Mesothelial cell of epicardium (in vitro differentiated cells): ENCODE measurements at regions not wholly inside any gene's neighbourhood (a gene's known extent, or its start where the extent isn't known, plus 50 kb on each side); places are given as distances from the start of the nearest gene placed in this dataset.

Experiments
- DNase-seq, 2 experiments: peaks; one replicate each; pipeline ENCODE4 v3.0.0; 2021; ENCODE audit warnings: low spot score in 2 of 2; ENCODE audit not compliant: unreplicated experiment in 2 of 2
- H3K27ac Mint-ChIP-seq: 2 replicates; pipeline ENCODE4 v1.8.0; 2021; ENCODE audit warnings: mixed read lengths
- H3K27me3 Mint-ChIP-seq: 2 replicates; pipeline ENCODE4 v1.8.0; 2021; ENCODE audit warnings: low read depth, mixed read lengths
- H3K36me3 Mint-ChIP-seq: 2 replicates; pipeline ENCODE4 v1.8.0; 2021; ENCODE audit warnings: mixed read lengths
- H3K4me1 Mint-ChIP-seq: 2 replicates; pipeline ENCODE4 v1.8.0; 2021; ENCODE audit warnings: mixed read lengths
- H3K4me3 Mint-ChIP-seq: 2 replicates; pipeline ENCODE4 v1.8.0; 2021; ENCODE audit warnings: mild to moderate bottlenecking, moderate library complexity, mixed read lengths
- H3K9me3 Mint-ChIP-seq: 2 replicates; pipeline ENCODE4 v1.8.0; 2021; ENCODE audit warnings: mixed read lengths
- CTCF ChIP-seq: fragments of 200-600 bp; sonication (generic); IDR thresholded peaks from one replicate; pipeline ENCODE4 v1.5.0; 2021; ENCODE audit warnings: antibody characterized with exemption; ENCODE audit not compliant: unreplicated experiment

DNA sequence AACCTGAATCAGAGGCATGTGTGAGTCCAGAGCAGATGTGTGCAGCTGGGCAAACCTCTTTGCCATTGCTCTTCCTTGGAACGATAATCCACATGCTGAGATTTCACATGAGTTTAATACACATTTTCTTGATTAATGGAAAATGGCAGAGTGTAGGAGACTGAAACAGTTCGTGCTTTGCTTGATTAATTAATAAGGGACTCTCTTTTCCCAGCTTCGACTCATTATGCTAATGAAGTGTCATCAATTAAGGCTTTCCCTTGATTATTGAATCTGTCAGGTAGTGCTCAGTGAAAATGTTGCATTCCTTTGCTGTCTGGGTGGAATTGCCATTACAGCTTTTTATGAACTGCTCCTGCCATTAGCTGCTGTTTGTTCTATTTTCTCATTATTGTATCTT is 487.7 kb upstream of the NOVA1 start:
- H3K27ac Mint-ChIP-seq, result peak overlapping the region; percentile 27
- H3K4me1 Mint-ChIP-seq, result peaks cover 22% of the 10 kb centered on the region
- no peak for TF ChIP-seq CTCF
- peaks cover 8% of the 10 kb centered on the region for H3K9me3 Mint-ChIP-seq
- H3K36me3 Mint-ChIP-seq, result no peaks in the 10 kb centered on the region
- H3K27me3 Mint-ChIP-seq, result no peaks in the 10 kb centered on the region
- DNase-seq, result no peak
- H3K4me3 Mint-ChIP-seq, result no peak overlapping the region

DNA sequence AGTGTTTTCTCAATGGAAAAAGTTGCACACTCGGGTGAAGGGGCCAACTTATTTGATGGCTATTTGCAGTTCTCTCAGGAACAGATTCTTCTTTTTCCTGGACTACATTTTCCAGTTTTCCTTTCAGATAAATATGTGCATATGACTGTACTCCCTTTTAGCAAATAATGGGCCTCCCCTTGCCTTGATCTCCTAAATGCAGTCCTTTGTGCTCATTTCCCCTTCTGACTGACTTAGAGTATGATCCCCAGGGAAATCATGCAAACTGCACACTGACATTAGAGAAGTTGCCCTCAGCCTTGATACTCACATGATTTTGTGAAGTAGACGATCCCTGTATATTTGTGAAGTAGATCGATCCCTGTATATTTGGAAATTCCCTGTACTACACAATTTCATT is 492.9 kb upstream of the NOVA1 start:
- Mint-ChIP-seq H3K9me3 (no peaks in the 10 kb centered on the region), H3K4me1 (peaks cover 7% of the 10 kb centered on the region), H3K4me3 (no peak overlapping the region), H3K27ac (no peak overlapping the region), H3K36me3 (no peaks in the 10 kb centered on the region), H3K27me3 (no peaks in the 10 kb centered on the region)
- TF ChIP-seq CTCF, result no peak
- no peak for DNase-seq

GRCh38 chr14:27091973-27092372 is 494.1 kb upstream of the NOVA1 start:
- Mint-ChIP-seq H3K4me3 (no peak overlapping the region), H3K36me3 (no peaks in the 10 kb centered on the region), H3K9me3 (no peaks in the 10 kb centered on the region), H3K27me3 (no peaks in the 10 kb centered on the region), H3K4me1 (no peaks in the 10 kb centered on the region), H3K27ac (no peak overlapping the region)
- no peak for DNase-seq
- TF ChIP-seq CTCF, result no peak

DNA sequence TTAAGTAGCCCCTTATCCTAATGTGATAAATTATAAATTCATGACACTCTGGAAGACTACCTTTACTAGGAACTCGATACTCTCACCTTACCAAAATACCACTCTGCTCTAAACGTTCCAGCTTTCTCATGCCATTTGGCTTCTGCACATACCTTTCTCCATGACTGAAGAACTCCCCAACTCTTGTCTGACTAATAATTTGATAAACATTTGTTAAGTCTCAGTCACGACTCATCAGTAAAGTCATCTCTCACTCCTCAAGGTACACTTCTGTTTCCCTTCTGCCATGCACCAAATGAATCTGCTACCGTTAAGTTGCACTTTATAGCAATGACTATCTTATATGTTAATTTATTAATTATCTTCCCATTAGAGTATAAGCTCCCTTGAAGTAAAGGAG is 498.3 kb upstream of the NOVA1 start:
- DNase-seq, result no peak
- TF ChIP-seq CTCF, result no peak

DNA sequence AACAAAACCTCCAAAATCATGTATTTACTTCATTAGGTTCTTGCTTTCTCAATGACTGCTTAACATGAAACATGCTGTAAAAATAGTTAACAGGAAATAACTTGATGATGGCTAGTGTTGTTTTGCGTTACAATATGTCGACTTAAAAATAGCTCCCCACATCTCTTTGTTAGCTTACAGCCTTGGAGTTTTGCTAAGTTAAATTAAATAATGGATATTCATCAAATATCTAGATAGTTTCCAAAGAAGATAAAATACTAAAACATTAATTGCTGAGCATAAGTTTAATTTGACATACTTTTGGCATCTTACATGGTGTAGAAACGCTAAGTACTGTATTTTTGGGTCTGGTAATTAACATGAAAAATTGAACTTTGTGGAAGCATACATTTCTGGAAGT is 500.6 kb upstream of the NOVA1 start:
- H3K27me3 Mint-ChIP-seq, result no peaks in the 10 kb centered on the region

More for the DNA sequence above, 498.3 kb upstream of the NOVA1 start:
- H3K36me3 Mint-ChIP-seq, result no peaks in the 10 kb centered on the region
- no peaks in the 10 kb centered on the region for H3K4me1 Mint-ChIP-seq
- H3K27me3 Mint-ChIP-seq, result no peaks in the 10 kb centered on the region
- no peak overlapping the region for H3K4me3 Mint-ChIP-seq
- H3K9me3 Mint-ChIP-seq, result peaks cover 7% of the 10 kb centered on the region
- no peak overlapping the region for H3K27ac Mint-ChIP-seq

More for the DNA sequence above, 500.6 kb upstream of the NOVA1 start:
- no peak overlapping the region for H3K27ac Mint-ChIP-seq
- H3K4me1 Mint-ChIP-seq, result no peaks in the 10 kb centered on the region
- no peaks in the 10 kb centered on the region for H3K36me3 Mint-ChIP-seq
- H3K9me3 Mint-ChIP-seq, result peaks cover 7% of the 10 kb centered on the region
- TF ChIP-seq CTCF, result no peak
- no peak overlapping the region for H3K4me3 Mint-ChIP-seq
- no peak for DNase-seq
